ENCODE measurements at regions not wholly inside any gene's neighbourhood (a gene's known extent, or its start where the extent isn't known, plus 50 kb on each side); places are given as distances from the start of the nearest gene placed in this dataset.

DNA sequence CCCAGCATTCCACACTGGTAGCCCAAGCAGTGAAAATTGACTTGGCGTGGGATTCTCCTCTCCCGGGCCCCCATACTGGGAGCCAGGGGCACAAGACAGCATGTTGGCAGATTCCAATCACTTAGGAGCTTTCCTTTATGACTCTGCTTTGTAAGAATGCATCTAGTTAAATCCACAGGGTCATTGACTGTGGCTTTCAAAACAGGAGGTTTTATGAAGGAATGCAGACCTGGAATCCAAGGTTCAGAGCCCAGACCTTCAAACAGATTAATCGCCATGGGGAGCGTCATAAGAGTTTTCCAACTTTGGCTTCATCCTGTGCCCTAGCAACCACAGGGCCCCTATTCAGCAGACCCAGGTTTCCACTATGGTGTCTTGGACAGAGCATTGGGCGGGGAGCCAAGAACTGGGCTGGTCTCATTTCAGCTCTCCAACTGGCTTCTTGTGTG lies 76.4 kb upstream of the RMST start:
- TF ChIP-seq, protein P1, sequence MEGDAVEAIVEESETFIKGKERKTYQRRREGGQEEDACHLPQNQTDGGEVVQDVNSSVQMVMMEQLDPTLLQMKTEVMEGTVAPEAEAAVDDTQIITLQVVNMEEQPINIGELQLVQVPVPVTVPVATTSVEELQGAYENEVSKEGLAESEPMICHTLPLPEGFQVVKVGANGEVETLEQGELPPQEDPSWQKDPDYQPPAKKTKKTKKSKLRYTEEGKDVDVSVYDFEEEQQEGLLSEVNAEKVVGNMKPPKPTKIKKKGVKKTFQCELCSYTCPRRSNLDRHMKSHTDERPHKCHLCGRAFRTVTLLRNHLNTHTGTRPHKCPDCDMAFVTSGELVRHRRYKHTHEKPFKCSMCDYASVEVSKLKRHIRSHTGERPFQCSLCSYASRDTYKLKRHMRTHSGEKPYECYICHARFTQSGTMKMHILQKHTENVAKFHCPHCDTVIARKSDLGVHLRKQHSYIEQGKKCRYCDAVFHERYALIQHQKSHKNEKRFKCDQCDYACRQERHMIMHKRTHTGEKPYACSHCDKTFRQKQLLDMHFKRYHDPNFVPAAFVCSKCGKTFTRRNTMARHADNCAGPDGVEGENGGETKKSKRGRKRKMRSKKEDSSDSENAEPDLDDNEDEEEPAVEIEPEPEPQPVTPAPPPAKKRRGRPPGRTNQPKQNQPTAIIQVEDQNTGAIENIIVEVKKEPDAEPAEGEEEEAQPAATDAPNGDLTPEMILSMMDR (IDR thresholded peaks at IDR 0.05; ENCODE audit: low read length, missing control alignments) = no peak
- no peak overlapping the region for H3K4me3 ChIP-seq (replicated peaks; ENCODE audit: low read depth, low read length)
- no peak for DNase-seq (ENCODE audit: low read depth)

- no peak overlapping the region for H3K4me3 ChIP-seq (replicated peaks; ENCODE audit: low read depth, low read length)
- DNase-seq (ENCODE audit: low read depth) = no peak
- TF ChIP-seq, protein P1 (IDR thresholded peaks at IDR 0.05; ENCODE audit: low read length, missing control alignments) = no peak
Measured at GRCh38 chr12:97387844-97388243, 74.8 kb upstream of the RMST start.

DNA sequence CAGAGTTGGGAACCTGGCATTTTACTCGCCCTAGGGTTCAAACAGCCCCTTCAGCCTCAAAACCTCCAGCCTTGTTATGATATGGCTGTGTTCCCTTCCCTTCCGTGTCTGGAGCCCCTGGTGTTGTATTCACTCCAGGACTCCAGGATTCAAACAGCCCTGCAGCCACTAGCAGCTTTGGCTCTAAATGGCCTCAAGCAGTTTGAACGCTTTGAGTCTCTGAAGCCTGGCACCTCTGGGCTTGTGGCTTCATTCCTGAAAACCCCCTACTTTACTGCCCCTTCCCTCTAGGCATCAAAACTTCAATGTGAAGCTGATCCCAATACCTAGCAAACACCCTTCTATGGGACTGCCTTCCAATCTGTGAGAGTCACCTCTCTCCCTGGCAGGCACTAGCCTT lies 67.9 kb upstream of the RMST start:
- TF ChIP-seq, protein P1 (IDR thresholded peaks at IDR 0.05; ENCODE audit: low read length, missing control alignments) = no peak
- H3K4me3 ChIP-seq (replicated peaks; ENCODE audit: low read depth, low read length) = no peak overlapping the region
- no peak for DNase-seq (ENCODE audit: low read depth)

DNA sequence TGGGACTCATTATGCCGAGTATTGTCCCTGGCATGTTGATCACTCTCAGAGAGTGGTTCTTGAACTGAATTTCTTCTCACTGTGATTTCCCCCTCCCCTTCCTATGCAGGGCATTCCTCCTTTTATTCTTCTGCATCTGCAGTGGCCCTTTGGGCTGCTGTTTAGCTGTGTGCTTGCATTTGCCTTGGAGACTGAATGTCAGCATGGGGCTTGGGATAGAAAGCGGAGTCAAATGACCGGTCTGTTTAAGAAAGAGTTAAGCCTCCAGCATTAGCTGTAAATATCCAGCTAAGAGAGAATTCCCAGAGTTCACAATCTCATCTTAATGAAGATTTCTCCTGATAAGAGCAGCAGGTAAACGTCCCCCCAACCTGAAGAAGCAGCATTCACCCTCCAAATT lies 65.6 kb upstream of the RMST start:
- no peak overlapping the region for H3K4me3 ChIP-seq (replicated peaks; ENCODE audit: low read depth, low read length)
- TF ChIP-seq, protein P1 (IDR thresholded peaks at IDR 0.05; ENCODE audit: low read length, missing control alignments) = no peak
- no peak for DNase-seq (ENCODE audit: low read depth)

DNA sequence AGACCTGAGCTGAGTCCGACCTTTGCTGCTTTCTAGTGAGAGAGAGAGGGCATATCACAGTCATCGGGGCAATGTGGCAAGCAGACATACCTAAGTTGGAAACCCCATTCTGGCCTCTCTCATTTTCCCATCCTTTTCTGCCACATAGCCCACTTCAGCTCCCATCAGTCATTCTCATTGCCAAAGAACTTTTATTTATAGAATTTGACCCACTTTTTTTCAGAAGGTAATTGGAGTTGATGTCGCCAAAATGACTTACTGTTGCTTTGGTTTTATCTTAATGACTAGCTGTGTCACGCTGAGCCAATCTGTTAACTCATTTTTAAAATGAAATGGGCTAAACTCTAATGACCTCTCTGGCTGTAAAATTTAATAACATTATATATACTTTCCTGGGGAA lies 63.9 kb upstream of the RMST start:
- TF ChIP-seq, protein P1 (IDR thresholded peaks at IDR 0.05; ENCODE audit: low read length, missing control alignments) = no peak
- H3K4me3 ChIP-seq (replicated peaks; ENCODE audit: low read depth, low read length) = no peak overlapping the region
- DNase-seq (ENCODE audit: low read depth) = no peak

DNA sequence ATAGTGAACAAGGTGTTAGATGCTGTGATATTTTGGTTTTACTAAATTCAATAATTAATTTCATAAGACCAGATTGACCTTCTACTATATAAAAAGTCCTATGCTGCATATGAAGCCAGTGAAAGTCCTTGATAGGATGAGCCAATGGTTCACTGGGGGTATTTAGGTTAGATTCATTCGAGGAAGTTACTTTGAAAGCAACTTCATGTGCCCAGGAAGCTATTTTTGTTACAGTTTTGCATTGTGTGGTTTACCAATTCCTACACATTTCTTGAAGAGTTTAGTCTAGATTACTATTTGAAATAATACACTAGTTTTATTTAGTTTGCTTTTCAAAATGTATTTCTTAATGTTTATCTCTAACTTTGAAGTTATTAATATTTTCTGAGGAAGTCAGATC lies 58.5 kb upstream of the RMST start:
- TF ChIP-seq, protein P1 (IDR thresholded peaks at IDR 0.05; ENCODE audit: low read length, missing control alignments) = no peak
- H3K4me3 ChIP-seq (replicated peaks; ENCODE audit: low read depth, low read length) = no peak overlapping the region
- DNase-seq (ENCODE audit: low read depth) = no peak

GRCh38 chr12:97404543-97404942 lies 58.1 kb upstream of the RMST start:
- TF ChIP-seq, protein P1 (IDR thresholded peaks at IDR 0.05; ENCODE audit: low read length, missing control alignments) = peak; percentile 52
- no peak overlapping the region for H3K4me3 ChIP-seq (replicated peaks; ENCODE audit: low read depth, low read length)
- DNase-seq (ENCODE audit: low read depth) = peak; percentile 22

Data from fibroblast of pulmonary artery (primary cell).